IMR-90 (cell line): ENCODE measurements at regions not wholly inside any gene's neighbourhood (a gene's known extent, or its start where the extent isn't known, plus 50 kb on each side); places are given as distances from the start of the nearest gene placed in this dataset.

ENCODE experiments used
- CEBPB ChIP-seq: IDR thresholded peaks from 2 replicates; pipeline ENCODE4 v1.6.1; 2012; ENCODE audit warnings: low read depth, low read length, improper control_type of control experiment
- CHD1 ChIP-seq: IDR thresholded peaks from 2 replicates; pipeline ENCODE4 v1.6.1; 2012; ENCODE audit warnings: low read depth, low read length, improper control_type of control experiment
- FOS ChIP-seq: fragments of 150-350 bp; IDR thresholded peaks from 2 replicates; pipeline ENCODE4 v1.6.1; 2016; ENCODE audit warnings: low read depth, low read length
- MAZ ChIP-seq: IDR thresholded peaks from 2 replicates; pipeline ENCODE4 v1.6.1; 2012; ENCODE audit warnings: low read depth, mild to moderate bottlenecking, low read length, improper control_type of control experiment, moderate library complexity, borderline replicate concordance
- MXI1 ChIP-seq: IDR thresholded peaks from 2 replicates; pipeline ENCODE4 v1.6.1; 2012; ENCODE audit warnings: low read depth, mild to moderate bottlenecking, low read length, moderate library complexity, borderline replicate concordance
- NFE2L2 ChIP-seq: fragments of 150-350 bp; IDR thresholded peaks from 2 replicates; pipeline ENCODE4 v1.6.1; 2016; ENCODE audit warnings: low read depth, mild to moderate bottlenecking, low read length
- POLR2A ChIP-seq: IDR thresholded peaks from 2 replicates; pipeline ENCODE4 v1.6.1; 2012; ENCODE audit warnings: mild to moderate bottlenecking, low read depth, low read length
- RAD21 ChIP-seq: IDR thresholded peaks from 2 replicates; pipeline ENCODE4 v1.6.1; 2012; ENCODE audit warnings: low read length, improper control_type of control experiment
- RFX5 ChIP-seq: IDR thresholded peaks from 2 replicates; pipeline ENCODE4 v1.8.0; 2012; ENCODE audit warnings: low read depth, mild to moderate bottlenecking, low read length, moderate library complexity
- SMC3 ChIP-seq: fragments of 150-350 bp; IDR thresholded peaks from 2 replicates; pipeline ENCODE4 v1.6.1; 2016; ENCODE audit warnings: low read depth, mild to moderate bottlenecking, antibody characterized with exemption, low read length, moderate library complexity
- TF ChIP-seq, protein P1 (sequence below): conservative IDR thresholded peaks from 2 replicates; pipeline ENCODE4 v1.5.1; 2012; ENCODE audit warnings: mild to moderate bottlenecking, low read depth, low read length, improper control_type of control experiment
- TF ChIP-seq, protein P2 (sequence below): fragments of 150-350 bp; IDR thresholded peaks from 2 replicates; pipeline ENCODE4 v1.6.1; 2016; ENCODE audit warnings: low read depth, mild to moderate bottlenecking, low read length, moderate library complexity, borderline replicate concordance

DNA sequence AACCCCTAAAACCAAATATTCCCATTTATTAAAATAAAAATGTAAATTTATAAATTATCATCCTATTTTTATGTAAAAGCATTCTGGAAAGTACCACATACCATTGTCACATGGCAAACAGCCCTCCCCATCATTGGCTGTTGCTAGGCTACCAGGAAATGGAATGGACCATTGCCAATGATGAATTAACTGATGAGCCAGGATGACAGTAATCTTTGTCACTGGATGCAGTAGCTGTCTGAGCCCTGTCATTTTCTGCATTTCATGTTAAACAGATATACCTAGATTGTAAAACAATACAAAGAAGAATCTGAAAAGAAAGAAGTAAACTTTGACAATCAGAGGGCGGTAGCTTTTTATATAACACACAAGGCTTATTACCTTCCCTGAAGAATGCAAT, 641.4 kb downstream of the BCL11A start:
- TF ChIP-seq POLR2A (no peak), MAZ (no peak), MXI1 (no peak), SMC3 (no peak), RAD21 (no peak), RFX5 (no peak), FOS (no peak), CEBPB (no peak), CHD1 (no peak), NFE2L2 (no peak)
- TF ChIP-seq, protein P1, sequence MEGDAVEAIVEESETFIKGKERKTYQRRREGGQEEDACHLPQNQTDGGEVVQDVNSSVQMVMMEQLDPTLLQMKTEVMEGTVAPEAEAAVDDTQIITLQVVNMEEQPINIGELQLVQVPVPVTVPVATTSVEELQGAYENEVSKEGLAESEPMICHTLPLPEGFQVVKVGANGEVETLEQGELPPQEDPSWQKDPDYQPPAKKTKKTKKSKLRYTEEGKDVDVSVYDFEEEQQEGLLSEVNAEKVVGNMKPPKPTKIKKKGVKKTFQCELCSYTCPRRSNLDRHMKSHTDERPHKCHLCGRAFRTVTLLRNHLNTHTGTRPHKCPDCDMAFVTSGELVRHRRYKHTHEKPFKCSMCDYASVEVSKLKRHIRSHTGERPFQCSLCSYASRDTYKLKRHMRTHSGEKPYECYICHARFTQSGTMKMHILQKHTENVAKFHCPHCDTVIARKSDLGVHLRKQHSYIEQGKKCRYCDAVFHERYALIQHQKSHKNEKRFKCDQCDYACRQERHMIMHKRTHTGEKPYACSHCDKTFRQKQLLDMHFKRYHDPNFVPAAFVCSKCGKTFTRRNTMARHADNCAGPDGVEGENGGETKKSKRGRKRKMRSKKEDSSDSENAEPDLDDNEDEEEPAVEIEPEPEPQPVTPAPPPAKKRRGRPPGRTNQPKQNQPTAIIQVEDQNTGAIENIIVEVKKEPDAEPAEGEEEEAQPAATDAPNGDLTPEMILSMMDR = no peak
- TF ChIP-seq, protein P2, sequence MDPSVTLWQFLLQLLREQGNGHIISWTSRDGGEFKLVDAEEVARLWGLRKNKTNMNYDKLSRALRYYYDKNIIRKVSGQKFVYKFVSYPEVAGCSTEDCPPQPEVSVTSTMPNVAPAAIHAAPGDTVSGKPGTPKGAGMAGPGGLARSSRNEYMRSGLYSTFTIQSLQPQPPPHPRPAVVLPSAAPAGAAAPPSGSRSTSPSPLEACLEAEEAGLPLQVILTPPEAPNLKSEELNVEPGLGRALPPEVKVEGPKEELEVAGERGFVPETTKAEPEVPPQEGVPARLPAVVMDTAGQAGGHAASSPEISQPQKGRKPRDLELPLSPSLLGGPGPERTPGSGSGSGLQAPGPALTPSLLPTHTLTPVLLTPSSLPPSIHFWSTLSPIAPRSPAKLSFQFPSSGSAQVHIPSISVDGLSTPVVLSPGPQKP = no peak
